ENCODE measurements at regions not wholly inside any gene's neighbourhood (a gene's known extent, or its start where the extent isn't known, plus 50 kb on each side); places are given as distances from the start of the nearest gene placed in this dataset.

DNA sequence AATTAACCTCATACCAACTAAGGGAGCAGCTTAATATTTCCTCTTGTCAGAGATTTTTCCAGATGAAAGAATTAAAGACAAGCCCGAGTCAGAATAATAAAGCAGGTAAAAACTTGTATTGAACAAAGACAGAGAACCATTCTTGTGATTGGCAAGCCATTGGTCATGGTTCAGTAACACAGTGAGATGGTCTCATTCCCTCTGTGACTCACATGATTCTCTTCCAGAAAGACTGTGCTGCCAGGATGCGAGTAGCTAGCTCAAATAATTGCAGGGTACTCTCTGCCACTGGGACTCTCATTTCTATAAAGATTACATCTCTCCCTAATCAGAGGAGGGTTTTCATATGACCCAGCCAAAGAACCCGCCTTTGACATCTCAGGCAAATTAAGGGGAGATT, 179.4 kb downstream of the PHLDA1 start:
- TF ChIP-seq ZFP30 (CRISPR knock-in tag; IDR thresholded peaks at IDR 0.05) (no peak), BACH2 (CRISPR knock-in tag; IDR thresholded peaks at IDR 0.05; ENCODE audit: borderline replicate concordance) (no peak), ARNTL (CRISPR knock-in tag; IDR thresholded peaks at IDR 0.05; ENCODE audit: borderline replicate concordance, low read depth) (no peak), ISL1 (CRISPR knock-in tag; IDR thresholded peaks at IDR 0.05) (no peak), GLIS3 (CRISPR knock-in tag; IDR thresholded peaks at IDR 0.05) (no peak), PPARA (CRISPR knock-in tag; IDR thresholded peaks at IDR 0.05; ENCODE audit: borderline replicate concordance) (no peak), ESRRG (CRISPR knock-in tag; IDR thresholded peaks at IDR 0.05) (no peak), CSDC2 (CRISPR knock-in tag; IDR thresholded peaks at IDR 0.05) (no peak), ZNF8 (CRISPR knock-in tag; IDR thresholded peaks at IDR 0.05) (no peak), ZNF565 (CRISPR knock-in tag; conservative IDR thresholded peaks at IDR 0.05; ENCODE audit: low read depth) (no peak)
- TF ChIP-seq, protein P1, sequence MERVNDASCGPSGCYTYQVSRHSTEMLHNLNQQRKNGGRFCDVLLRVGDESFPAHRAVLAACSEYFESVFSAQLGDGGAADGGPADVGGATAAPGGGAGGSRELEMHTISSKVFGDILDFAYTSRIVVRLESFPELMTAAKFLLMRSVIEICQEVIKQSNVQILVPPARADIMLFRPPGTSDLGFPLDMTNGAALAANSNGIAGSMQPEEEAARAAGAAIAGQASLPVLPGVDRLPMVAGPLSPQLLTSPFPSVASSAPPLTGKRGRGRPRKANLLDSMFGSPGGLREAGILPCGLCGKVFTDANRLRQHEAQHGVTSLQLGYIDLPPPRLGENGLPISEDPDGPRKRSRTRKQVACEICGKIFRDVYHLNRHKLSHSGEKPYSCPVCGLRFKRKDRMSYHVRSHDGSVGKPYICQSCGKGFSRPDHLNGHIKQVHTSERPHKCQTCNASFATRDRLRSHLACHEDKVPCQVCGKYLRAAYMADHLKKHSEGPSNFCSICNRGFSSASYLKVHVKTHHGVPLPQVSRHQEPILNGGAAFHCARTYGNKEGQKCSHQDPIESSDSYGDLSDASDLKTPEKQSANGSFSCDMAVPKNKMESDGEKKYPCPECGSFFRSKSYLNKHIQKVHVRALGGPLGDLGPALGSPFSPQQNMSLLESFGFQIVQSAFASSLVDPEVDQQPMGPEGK (CRISPR knock-in tag; IDR thresholded peaks at IDR 0.05; ENCODE audit: borderline replicate concordance), result no peak

All from SK-N-SH treated with all-trans-retinoic acid at 6 μM for 48 hours (cell line).